ENCODE measurements at regions not wholly inside any gene's neighbourhood (a gene's known extent, or its start where the extent isn't known, plus 50 kb on each side); places are given as distances from the start of the nearest gene placed in this dataset.
"Not testable (repeated sequence)": the region's sequence is repeated elsewhere in the genome, so short reads cannot be mapped to it uniquely, and the experiment has no call there.

GRCh38 chr15:83335542-83335941, 51.1 kb upstream of the BNC1 start:
- not testable (repeated sequence) for DNase-seq

GRCh38 chr15:83339396-83339795, 54.9 kb upstream of the BNC1 start:
- DNase-seq = no peak

GRCh38 chr15:83340087-83340486, 55.6 kb upstream of the BNC1 start:
- DNase-seq = no peak

GRCh38 chr15:83346342-83346741, 61.9 kb upstream of the BNC1 start:
- DNase-seq = no peak

GRCh38 chr15:83352119-83352518, 67.7 kb upstream of the BNC1 start:
- DNase-seq = no peak

GRCh38 chr15:83356501-83357399, 72.3 kb upstream of the BNC1 start:
- DNase-seq = no peak

GRCh38 chr15:83358972-83359564, 74.6 kb upstream of the BNC1 start:
- DNase-seq = no peak

- DNase-seq = no peak
Observed at GRCh38 chr15:83362706-83363105, 78.2 kb upstream of the BNC1 start.

- DNase-seq = no peak
Observed at GRCh38 chr15:83364501-83364900, 80.0 kb upstream of the BNC1 start.

- peak; percentile 75 for DNase-seq
Observed at GRCh38 chr15:83365370-83365938, 81.0 kb upstream of the BNC1 start.

GRCh38 chr15:83372434-83372891, 74.7 kb upstream of the SH3GL3 start:
- peak; percentile 36 for DNase-seq

- peak; percentile 28 for DNase-seq
Observed at GRCh38 chr15:83378921-83379578, 68.1 kb upstream of the SH3GL3 start.

- DNase-seq = no peak
Observed at GRCh38 chr15:83379579-83379959, 67.6 kb upstream of the SH3GL3 start.

- no peak for DNase-seq
Observed at GRCh38 chr15:83380059-83380458, 67.1 kb upstream of the SH3GL3 start.

- no peak for DNase-seq
Observed at GRCh38 chr15:83380682-83381081, 66.5 kb upstream of the SH3GL3 start.

GRCh38 chr15:83383608-83384139, 63.5 kb upstream of the SH3GL3 start:
- DNase-seq = not testable (repeated sequence)

GRCh38 chr15:83396101-83396500, 51.0 kb upstream of the SH3GL3 start:
- DNase-seq = peak; percentile 23

Measured in retina (tissue), 1 donor.